MM.1S (cell line): ENCODE measurements at regions not wholly inside any gene's neighbourhood (a gene's known extent, or its start where the extent isn't known, plus 50 kb on each side); places are given as distances from the start of the nearest gene placed in this dataset.
"Not testable (repeated sequence)": the region's sequence is repeated elsewhere in the genome, so short reads cannot be mapped to it uniquely, and the experiment has no call there.

ENCODE experiments used
- EZH2 ChIP-seq: fragments of 300-600 bp; sonication (generic); optimal IDR thresholded peaks from 2 replicates; pipeline ENCODE3; 2017; ENCODE audit warnings: low read depth, mild to moderate bottlenecking, antibody characterized with exemption, low read length, mixed read lengths
- TF ChIP-seq, protein P1 (sequence below): fragments of 300-600 bp; sonication (generic); IDR thresholded peaks from 2 replicates; pipeline ENCODE4 v1.5.1; 2016; ENCODE audit warnings: antibody characterized with exemption, low read length, mixed read lengths

DNA sequence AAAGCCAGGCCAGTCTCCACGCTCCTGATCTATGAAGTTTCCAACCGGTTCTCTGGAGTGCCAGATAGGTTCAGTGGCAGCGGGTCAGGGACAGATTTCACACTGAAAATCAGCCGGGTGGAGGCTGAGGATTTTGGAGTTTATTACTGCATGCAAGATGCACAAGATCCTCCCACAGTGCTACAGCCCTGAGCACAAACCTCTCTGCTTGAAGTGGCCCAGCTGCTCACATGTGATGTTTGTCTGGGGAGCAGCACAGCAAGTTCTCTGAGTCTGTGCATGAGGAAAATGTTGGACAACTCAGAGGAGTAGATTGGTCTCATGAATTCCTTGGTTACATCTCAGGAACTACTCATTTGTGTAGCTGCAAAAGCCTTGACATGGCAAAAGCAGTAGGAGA is 1295.1 kb downstream of the RPIA start:
- TF ChIP-seq, protein P1, sequence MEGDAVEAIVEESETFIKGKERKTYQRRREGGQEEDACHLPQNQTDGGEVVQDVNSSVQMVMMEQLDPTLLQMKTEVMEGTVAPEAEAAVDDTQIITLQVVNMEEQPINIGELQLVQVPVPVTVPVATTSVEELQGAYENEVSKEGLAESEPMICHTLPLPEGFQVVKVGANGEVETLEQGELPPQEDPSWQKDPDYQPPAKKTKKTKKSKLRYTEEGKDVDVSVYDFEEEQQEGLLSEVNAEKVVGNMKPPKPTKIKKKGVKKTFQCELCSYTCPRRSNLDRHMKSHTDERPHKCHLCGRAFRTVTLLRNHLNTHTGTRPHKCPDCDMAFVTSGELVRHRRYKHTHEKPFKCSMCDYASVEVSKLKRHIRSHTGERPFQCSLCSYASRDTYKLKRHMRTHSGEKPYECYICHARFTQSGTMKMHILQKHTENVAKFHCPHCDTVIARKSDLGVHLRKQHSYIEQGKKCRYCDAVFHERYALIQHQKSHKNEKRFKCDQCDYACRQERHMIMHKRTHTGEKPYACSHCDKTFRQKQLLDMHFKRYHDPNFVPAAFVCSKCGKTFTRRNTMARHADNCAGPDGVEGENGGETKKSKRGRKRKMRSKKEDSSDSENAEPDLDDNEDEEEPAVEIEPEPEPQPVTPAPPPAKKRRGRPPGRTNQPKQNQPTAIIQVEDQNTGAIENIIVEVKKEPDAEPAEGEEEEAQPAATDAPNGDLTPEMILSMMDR, result not testable (repeated sequence)
- TF ChIP-seq EZH2, result not testable (repeated sequence)
